NCI-H1092 (cell line): ENCODE measurements at regions not wholly inside any gene's neighbourhood (a gene's known extent, or its start where the extent isn't known, plus 50 kb on each side); places are given as distances from the start of the nearest gene placed in this dataset.
A peak's percentile ranks its signal among the peaks of the same experiment; 100 is the strongest.

Source experiments
- DNase-seq: peaks from one replicate; lab custom pipeline; 2025; lab: John Stamatoyannopoulos, UW

GRCh38 chr6:115064680-115065079 is 721.9 kb upstream of the HS3ST5 start:
- no peak for DNase-seq

- no peak for DNase-seq
Observed at GRCh38 chr6:115060581-115060980, 717.8 kb upstream of the HS3ST5 start.

GRCh38 chr6:115058414-115059211 is 715.8 kb upstream of the HS3ST5 start:
- DNase-seq: no peak

- no peak for DNase-seq
Observed at GRCh38 chr6:115055579-115055978, 712.8 kb upstream of the HS3ST5 start.

- peak; percentile 35 for DNase-seq
Observed at GRCh38 chr6:115054242-115054641, 711.4 kb upstream of the HS3ST5 start.

- no peak for DNase-seq
Observed at GRCh38 chr6:115053169-115053860, 710.5 kb upstream of the HS3ST5 start.

GRCh38 chr6:115016593-115016992 is 673.8 kb upstream of the HS3ST5 start:
- DNase-seq: no peak

- no peak for DNase-seq
Observed at GRCh38 chr6:115004982-115005381, 662.2 kb upstream of the HS3ST5 start.

GRCh38 chr6:115004204-115004603 is 661.4 kb upstream of the HS3ST5 start:
- no peak for DNase-seq

GRCh38 chr6:115001731-115002350 is 659.0 kb upstream of the HS3ST5 start:
- DNase-seq: no peak

- no peak for DNase-seq
Observed at GRCh38 chr6:115000736-115001135, 657.9 kb upstream of the HS3ST5 start.

GRCh38 chr6:114998492-114998891 is 655.7 kb upstream of the HS3ST5 start:
- DNase-seq: no peak

- no peak for DNase-seq
Observed at GRCh38 chr6:114997813-114998292, 655.0 kb upstream of the HS3ST5 start.

- DNase-seq: no peak
Observed at GRCh38 chr6:114995526-114995925, 652.7 kb upstream of the HS3ST5 start.

GRCh38 chr6:114989279-114989964 is 646.6 kb upstream of the HS3ST5 start:
- DNase-seq: no peak

- DNase-seq: no peak
Observed at GRCh38 chr6:114987281-114987680, 644.5 kb upstream of the HS3ST5 start.

- DNase-seq: no peak
Observed at GRCh38 chr6:114955363-114955762, 612.5 kb upstream of the HS3ST5 start.

- no peak for DNase-seq
Observed at GRCh38 chr6:114952229-114952628, 609.4 kb upstream of the HS3ST5 start.

GRCh38 chr6:114945392-114945791 is 602.6 kb upstream of the HS3ST5 start:
- no peak for DNase-seq

- peak; percentile 39 for DNase-seq
Observed at GRCh38 chr6:114941078-114941477, 598.3 kb upstream of the HS3ST5 start.

GRCh38 chr6:114940181-114940580 is 597.4 kb upstream of the HS3ST5 start:
- DNase-seq: no peak

- DNase-seq: no peak
Observed at GRCh38 chr6:114939630-114940029, 596.8 kb upstream of the HS3ST5 start.
